ENCODE measurements at regions not wholly inside any gene's neighbourhood (a gene's known extent, or its start where the extent isn't known, plus 50 kb on each side); places are given as distances from the start of the nearest gene placed in this dataset.

DNA sequence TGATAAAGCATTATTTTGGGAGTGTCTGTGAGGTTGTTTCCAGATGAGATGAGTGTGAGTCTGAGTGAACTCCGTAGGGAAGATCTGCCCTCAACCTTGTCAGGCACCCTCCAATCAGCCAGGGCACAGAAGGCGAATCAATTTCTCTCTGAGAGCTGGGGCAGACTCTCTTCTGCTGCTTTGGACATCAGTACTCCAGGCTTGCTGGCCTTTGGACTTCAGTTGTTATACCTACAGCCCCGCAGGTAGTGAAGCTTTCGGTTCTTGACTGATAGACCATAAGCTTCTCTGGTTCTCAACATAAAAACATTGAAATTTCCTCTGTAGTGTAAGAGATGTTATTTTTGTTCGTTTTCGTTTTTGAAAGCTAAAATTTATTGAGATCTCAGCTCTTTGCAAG is 71.4 kb downstream of the MAFB start:
- TF ChIP-seq POLR2A (IDR thresholded peaks at IDR 0.05; ENCODE audit: low read length): no peak
- TF ChIP-seq GATA1 (IDR thresholded peaks at IDR 0.05; ENCODE audit: low read depth, low read length): no peak
